GM21723 (cell line): ENCODE measurements at regions not wholly inside any gene's neighbourhood (a gene's known extent, or its start where the extent isn't known, plus 50 kb on each side); places are given as distances from the start of the nearest gene placed in this dataset.

ENCODE experiments used
- ATAC-seq: cut with Tn5 transposase; IDR thresholded peaks from one replicate; pipeline ENCODE4 v1.9.1; 2021; ENCODE audit warnings: mild to moderate bottlenecking, moderate library complexity; ENCODE audit not compliant: unreplicated experiment

DNA sequence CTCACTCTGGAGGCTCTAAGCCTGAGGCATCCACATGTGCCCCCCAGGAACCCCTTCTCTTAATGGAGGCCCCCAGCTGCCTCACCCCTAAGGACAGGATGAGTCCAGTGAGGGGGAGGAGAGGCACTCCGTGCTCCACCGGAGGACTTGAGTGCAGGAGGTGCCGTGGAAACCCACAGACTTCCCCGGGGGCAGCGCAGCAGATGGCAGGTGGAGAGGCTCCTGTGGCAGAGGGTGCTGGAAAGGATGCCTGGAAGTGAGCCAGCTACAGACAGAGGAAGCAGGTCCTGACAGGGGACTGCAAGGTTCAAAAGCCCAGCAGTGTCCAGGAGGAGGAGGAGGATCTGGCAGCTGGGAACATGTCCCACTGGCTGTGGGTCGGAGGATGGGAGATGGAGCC, 1384.0 kb downstream of the TBC1D22A start:
- ATAC-seq, result no peak

DNA sequence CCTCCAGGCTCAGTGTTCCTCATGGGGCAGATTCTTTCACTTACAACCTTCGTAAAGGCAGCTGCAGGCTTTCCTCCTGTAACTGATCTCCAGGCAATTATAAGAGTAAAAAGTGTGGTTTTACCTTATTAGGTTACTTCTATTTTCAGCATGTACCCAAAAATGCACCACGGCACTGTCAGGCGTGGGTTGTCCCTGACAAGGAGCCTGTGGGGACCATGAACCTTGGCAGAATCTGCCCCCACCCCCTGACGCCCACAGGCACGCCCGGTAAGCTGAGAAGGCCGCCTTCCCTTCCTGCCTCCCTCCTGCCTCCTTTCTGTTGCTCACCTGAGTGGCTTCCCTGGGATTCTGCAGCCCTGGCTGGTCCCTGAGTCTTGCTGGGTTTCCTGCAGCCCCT, 1383.3 kb downstream of the TBC1D22A start:
- no peak for ATAC-seq

DNA sequence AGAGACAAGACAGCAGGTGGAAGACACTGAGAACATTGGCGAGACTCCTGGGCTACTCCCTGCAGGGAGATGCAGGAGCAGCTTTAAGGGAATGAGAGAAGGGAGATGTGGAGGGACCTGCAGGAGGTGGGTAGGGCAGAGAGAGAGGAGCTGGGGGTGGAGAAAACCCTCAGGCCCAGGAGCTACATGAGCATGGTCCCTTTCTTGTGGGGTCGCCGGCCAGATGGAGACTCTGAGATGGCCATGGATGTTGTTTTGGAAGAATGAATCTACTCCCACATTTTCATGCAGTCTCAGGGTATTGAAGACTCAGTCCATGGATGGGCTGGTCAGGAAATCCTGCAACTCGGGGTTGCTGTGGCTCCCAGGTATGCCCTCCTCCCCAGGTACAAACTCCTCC, 1381.9 kb downstream of the TBC1D22A start:
- no peak for ATAC-seq

GRCh38 chr22:48143856-48144255, 1381.4 kb downstream of the TBC1D22A start:
- no peak for ATAC-seq

- no peak for ATAC-seq
Measured at GRCh38 chr22:48142388-48142787, 1379.9 kb downstream of the TBC1D22A start.

- no peak for ATAC-seq
Measured at GRCh38 chr22:48141301-48141700, 1378.9 kb downstream of the TBC1D22A start.

GRCh38 chr22:48140261-48140813, 1377.9 kb downstream of the TBC1D22A start:
- ATAC-seq, result no peak

- no peak for ATAC-seq
Measured at GRCh38 chr22:48139776-48140175, 1377.3 kb downstream of the TBC1D22A start.

GRCh38 chr22:48138855-48139254, 1376.4 kb downstream of the TBC1D22A start:
- no peak for ATAC-seq

DNA sequence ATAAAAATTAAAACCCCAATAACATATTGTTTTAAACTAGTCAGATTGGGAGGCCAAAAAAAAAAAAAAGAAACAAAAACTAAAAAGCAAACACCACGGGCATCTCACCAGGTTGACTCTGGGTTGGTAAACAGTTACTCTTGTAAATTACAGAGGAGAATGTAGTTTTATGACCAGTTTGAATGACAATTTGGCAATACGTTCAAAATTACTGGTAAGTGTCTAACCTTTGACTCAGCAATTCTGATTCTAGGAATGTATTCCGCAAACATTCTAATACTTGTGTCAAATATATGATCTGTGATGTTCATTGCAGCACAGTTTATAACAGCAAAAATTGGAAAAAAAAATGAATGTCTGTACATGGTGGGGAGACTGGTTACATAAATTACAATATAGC, 1376.0 kb downstream of the TBC1D22A start:
- ATAC-seq, result no peak

GRCh38 chr22:48137640-48138039, 1375.2 kb downstream of the TBC1D22A start:
- no peak for ATAC-seq

DNA sequence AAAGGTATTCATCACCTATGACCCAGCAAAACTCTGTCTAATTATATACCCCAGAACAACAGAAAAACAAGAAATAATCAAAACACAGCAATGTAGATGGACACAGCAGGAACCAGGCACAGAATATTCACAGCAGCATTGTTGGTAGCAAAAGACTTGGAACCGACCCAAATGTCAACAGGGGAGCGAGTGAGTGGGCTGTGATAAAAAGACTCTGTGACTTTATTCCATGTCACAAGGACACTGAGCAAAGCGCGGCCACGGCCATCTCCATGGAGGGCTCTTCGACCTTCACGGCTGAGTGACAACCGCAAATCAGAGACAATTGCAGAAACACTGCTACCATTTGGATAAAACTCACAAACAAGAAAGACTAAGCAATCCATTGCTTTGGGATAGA, 1373.1 kb downstream of the TBC1D22A start:
- ATAC-seq, result no peak

GRCh38 chr22:48125416-48125815, 1363.0 kb downstream of the TBC1D22A start:
- no peak for ATAC-seq

- ATAC-seq, result no peak
Measured at GRCh38 chr22:48121984-48122383, 1359.5 kb downstream of the TBC1D22A start.

- ATAC-seq, result no peak
Measured at GRCh38 chr22:48118654-48119053, 1356.2 kb downstream of the TBC1D22A start.

GRCh38 chr22:48116871-48117270, 1354.4 kb downstream of the TBC1D22A start:
- no peak for ATAC-seq

- no peak for ATAC-seq
Measured at GRCh38 chr22:48112687-48113521, 1350.5 kb downstream of the TBC1D22A start.

GRCh38 chr22:48106715-48107259, 1344.3 kb downstream of the TBC1D22A start:
- no peak for ATAC-seq

GRCh38 chr22:48106215-48106614, 1343.8 kb downstream of the TBC1D22A start:
- no peak for ATAC-seq

DNA sequence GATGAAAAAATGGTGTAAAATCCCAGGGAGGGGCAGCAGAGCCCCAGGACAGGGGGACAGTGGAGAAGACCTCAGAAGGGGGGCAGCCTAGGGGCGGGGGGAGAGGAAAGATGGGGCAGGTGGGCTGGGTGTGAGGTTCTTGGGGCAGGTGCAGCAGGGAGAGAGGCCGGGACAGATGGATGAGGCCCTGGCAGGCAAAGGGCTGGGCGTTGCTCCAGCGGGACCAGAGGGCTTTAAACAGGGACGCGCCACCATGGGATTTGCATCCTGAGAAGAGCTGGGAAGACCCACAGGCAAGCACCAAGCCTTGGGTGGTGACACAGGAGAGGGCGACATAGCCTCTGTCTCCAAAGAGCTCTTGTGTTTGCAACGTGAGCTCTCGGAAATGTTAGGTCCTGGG, 1342.8 kb downstream of the TBC1D22A start:
- ATAC-seq, result no peak

DNA sequence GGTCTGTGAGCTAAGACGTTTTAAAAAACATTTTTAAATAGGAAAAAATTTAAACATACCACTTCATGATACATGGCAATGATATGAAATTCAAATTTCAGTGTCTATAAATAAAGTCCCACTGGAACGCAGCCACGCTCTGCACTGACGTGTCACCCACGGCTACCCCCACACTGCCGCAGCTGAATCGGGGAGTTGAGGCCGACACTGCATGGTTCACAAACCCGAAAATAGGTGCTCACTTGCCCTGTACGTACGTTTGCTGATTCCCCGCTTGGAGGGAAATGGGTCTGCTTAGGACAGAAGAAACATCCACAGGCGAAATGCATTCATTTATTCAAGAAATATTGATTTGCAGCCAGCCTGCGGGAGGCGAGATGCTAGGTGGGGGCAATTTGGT, 1342.3 kb downstream of the TBC1D22A start:
- no peak for ATAC-seq

DNA sequence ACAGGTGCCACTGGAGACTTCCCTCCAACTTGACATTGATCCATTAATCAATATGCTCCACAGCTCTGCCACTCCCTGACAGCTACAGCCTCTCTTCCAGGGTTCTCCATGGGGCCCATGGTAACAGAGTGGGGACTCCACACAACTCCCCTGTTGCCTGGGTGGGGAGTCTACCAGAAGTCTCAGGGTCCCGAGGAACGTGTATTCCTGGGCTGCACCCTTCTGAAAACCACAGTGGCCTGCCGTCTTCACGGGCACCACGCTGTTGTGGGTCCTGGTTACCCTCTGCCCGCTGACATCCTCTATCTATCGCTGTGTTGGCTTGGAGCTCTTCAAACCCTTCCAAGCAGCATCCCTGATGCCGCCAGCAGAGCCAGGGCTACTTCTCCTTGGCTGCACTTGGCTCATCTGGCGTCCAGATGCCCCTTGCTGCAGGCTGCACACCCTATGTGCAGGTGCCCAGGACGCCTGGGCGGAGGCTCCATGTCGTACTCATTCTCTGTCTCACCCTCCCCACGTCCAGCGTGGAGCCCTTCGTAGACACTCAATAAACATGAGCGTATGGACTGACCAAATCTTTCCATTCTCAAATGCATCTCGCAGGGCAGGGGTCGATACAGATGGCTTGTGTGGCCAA, 1341.8 kb downstream of the TBC1D22A start:
- no peak for ATAC-seq
